GM18951 (cell line): ENCODE measurements at regions not wholly inside any gene's neighbourhood (a gene's known extent, or its start where the extent isn't known, plus 50 kb on each side); places are given as distances from the start of the nearest gene placed in this dataset.

ENCODE experiments used
- POLR2A ChIP-seq: IDR thresholded peaks from 4 replicates; pipeline ENCODE4 v1.6.1; 2011; ENCODE audit warnings: mild to moderate bottlenecking; ENCODE audit not compliant: insufficient read length, insufficient read depth; ENCODE audit errors: extremely low read depth
- in situ Hi-C: fragments of 300-500 bp; cut with MboI; formaldehyde crosslinking; loops from one replicate; pipeline ENCODE4 v1.12.0; 2022; ENCODE audit warnings: low sequenced_read_pairs, mixed read lengths, inconsistent platforms; ENCODE audit not compliant: unreplicated experiment

GRCh38 chr1:181175955-181176354 lies 87.5 kb downstream of the IER5 start:
- in situ Hi-C loops, result no loop called here
- no peak for TF ChIP-seq POLR2A

- TF ChIP-seq POLR2A, result no peak
- in situ Hi-C loops, result no loop called here
Observed at GRCh38 chr1:181178241-181178879, 89.9 kb downstream of the IER5 start.

- no peak for TF ChIP-seq POLR2A
- in situ Hi-C loops, result no loop called here
Observed at GRCh38 chr1:181179279-181179986, 90.9 kb downstream of the IER5 start.

- in situ Hi-C loops, result no loop called here
- TF ChIP-seq POLR2A, result no peak
Observed at GRCh38 chr1:181179987-181180365, 91.5 kb downstream of the IER5 start.

- TF ChIP-seq POLR2A, result no peak
- in situ Hi-C loops, result no loop called here
Observed at GRCh38 chr1:181180407-181181031, 92.0 kb downstream of the IER5 start.

GRCh38 chr1:181181792-181182585 lies 93.5 kb downstream of the IER5 start:
- in situ Hi-C loops, result no loop called here

GRCh38 chr1:181184621-181185020 lies 96.1 kb downstream of the IER5 start:
- in situ Hi-C loops, result loop anchor here (5.0 kb wide), 1 partner anchor 238 kb away; no protein-coding TSS in a partner anchor
- no peak for TF ChIP-seq POLR2A

More at GRCh38 chr1:181181792-181182585, 93.5 kb downstream of the IER5 start:
- TF ChIP-seq POLR2A, result no peak

- in situ Hi-C loops, result loop anchor here (5.0 kb wide), 1 partner anchor 237 kb away; no protein-coding TSS in a partner anchor
Observed at GRCh38 chr1:181185461-181185860, 97.0 kb downstream of the IER5 start.

GRCh38 chr1:181186133-181186532 lies 97.6 kb downstream of the IER5 start:
- in situ Hi-C loops, result loop anchor here (5.0 kb wide), 1 partner anchor 236 kb away; no protein-coding TSS in a partner anchor

More at GRCh38 chr1:181185461-181185860, 97.0 kb downstream of the IER5 start:
- TF ChIP-seq POLR2A, result no peak

GRCh38 chr1:181187337-181188126 lies 99.0 kb downstream of the IER5 start:
- in situ Hi-C loops, result loop anchor here (5.0 kb wide), 1 partner anchor 235 kb away; no protein-coding TSS in a partner anchor

GRCh38 chr1:181189245-181189644 lies 100.7 kb downstream of the IER5 start:
- in situ Hi-C loops, result loop anchor here (5.0 kb wide), 1 partner anchor 233 kb away; no protein-coding TSS in a partner anchor
- TF ChIP-seq POLR2A, result no peak

More at GRCh38 chr1:181187337-181188126, 99.0 kb downstream of the IER5 start:
- TF ChIP-seq POLR2A, result no peak
